ENCODE measurements at regions not wholly inside any gene's neighbourhood (a gene's known extent, or its start where the extent isn't known, plus 50 kb on each side); places are given as distances from the start of the nearest gene placed in this dataset.

DNA sequence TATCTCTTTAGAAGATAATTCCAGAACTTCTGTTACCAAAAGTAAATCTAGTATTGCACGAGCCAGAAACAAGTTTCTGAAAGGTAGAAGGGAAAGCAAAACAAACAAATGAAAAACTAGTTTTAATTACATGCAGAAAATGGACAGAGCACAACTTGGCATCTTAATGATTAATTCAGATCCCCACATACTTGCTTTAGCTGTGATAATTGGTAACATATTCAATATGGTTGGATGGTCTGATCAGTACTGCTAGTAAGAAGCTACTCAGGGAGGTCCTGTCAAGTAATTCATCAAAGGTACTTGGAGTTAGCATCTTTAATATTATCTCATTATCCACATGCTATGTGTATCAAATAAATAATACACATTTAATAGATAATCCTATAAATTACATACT lies 204.3 kb downstream of the TRAM1L1 start:
- Histone ChIP-seq H3K27me3 (ENCODE audit: control insufficient read depth, insufficient read depth, low read length) (no peaks in the 10 kb centered on the region), H3K4me1 (ENCODE audit: control insufficient read depth, extremely low read depth, insufficient read depth, low read length) (no peaks in the 10 kb centered on the region), H3K9me3 (ENCODE audit: control insufficient read depth, insufficient read depth, low read depth, low read length) (no peaks in the 10 kb centered on the region), H4K20me1 (ENCODE audit: control insufficient read depth, extremely low read depth, insufficient read depth, low read length) (no peaks in the 10 kb centered on the region), H3K9ac (ENCODE audit: insufficient read depth, low read length) (no peak overlapping the region), H3K4me3 (replicated peaks in 1 of 4; ENCODE audit: control extremely low read depth in 1 of 4, insufficient read depth in 1 of 4, low read depth in 3 of 4, low read length in 4 of 4) (no peak overlapping the region), H3K27ac (ENCODE audit: insufficient read depth, low read length) (no peak overlapping the region), H2AFZ (ENCODE audit: low read length) (no peak overlapping the region), H3K4me2 (ENCODE audit: extremely low read depth, insufficient read depth, low read length) (no peak overlapping the region), H3K79me2 (ENCODE audit: control insufficient read depth, insufficient read depth, low read length) (no peaks in the 10 kb centered on the region), H3K36me3 (ENCODE audit: control insufficient read depth, insufficient read depth, low read length) (no peaks in the 10 kb centered on the region)
- TF ChIP-seq EZH2 (IDR thresholded peaks at IDR 0.05; ENCODE audit: low read length, missing control alignments): no peak
- no peak for DNase-seq (ENCODE audit: low read depth in 2 of 2)

GRCh38 chr4:116880625-116881024 lies 204.8 kb downstream of the TRAM1L1 start:
- Histone ChIP-seq H3K4me2 (ENCODE audit: extremely low read depth, insufficient read depth, low read length) (no peak overlapping the region), H3K27ac (ENCODE audit: insufficient read depth, low read length) (no peak overlapping the region), H3K79me2 (ENCODE audit: control insufficient read depth, insufficient read depth, low read length) (no peaks in the 10 kb centered on the region), H3K9me3 (ENCODE audit: control insufficient read depth, insufficient read depth, low read depth, low read length) (no peaks in the 10 kb centered on the region), H3K4me1 (ENCODE audit: control insufficient read depth, extremely low read depth, insufficient read depth, low read length) (no peaks in the 10 kb centered on the region), H4K20me1 (ENCODE audit: control insufficient read depth, extremely low read depth, insufficient read depth, low read length) (no peaks in the 10 kb centered on the region), H3K9ac (ENCODE audit: insufficient read depth, low read length) (no peak overlapping the region), H3K36me3 (ENCODE audit: control insufficient read depth, insufficient read depth, low read length) (no peaks in the 10 kb centered on the region), H2AFZ (ENCODE audit: low read length) (no peak overlapping the region), H3K27me3 (ENCODE audit: control insufficient read depth, insufficient read depth, low read length) (no peaks in the 10 kb centered on the region), H3K4me3 (replicated peaks in 1 of 4; ENCODE audit: control extremely low read depth in 1 of 4, insufficient read depth in 1 of 4, low read depth in 3 of 4, low read length in 4 of 4) (no peak overlapping the region)
- DNase-seq (ENCODE audit: low read depth in 2 of 2): no peak
- TF ChIP-seq, protein P1, sequence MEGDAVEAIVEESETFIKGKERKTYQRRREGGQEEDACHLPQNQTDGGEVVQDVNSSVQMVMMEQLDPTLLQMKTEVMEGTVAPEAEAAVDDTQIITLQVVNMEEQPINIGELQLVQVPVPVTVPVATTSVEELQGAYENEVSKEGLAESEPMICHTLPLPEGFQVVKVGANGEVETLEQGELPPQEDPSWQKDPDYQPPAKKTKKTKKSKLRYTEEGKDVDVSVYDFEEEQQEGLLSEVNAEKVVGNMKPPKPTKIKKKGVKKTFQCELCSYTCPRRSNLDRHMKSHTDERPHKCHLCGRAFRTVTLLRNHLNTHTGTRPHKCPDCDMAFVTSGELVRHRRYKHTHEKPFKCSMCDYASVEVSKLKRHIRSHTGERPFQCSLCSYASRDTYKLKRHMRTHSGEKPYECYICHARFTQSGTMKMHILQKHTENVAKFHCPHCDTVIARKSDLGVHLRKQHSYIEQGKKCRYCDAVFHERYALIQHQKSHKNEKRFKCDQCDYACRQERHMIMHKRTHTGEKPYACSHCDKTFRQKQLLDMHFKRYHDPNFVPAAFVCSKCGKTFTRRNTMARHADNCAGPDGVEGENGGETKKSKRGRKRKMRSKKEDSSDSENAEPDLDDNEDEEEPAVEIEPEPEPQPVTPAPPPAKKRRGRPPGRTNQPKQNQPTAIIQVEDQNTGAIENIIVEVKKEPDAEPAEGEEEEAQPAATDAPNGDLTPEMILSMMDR (conservative IDR thresholded peaks at IDR 0.05 in 1 of 2, IDR thresholded peaks at IDR 0.05 in 1 of 2; ENCODE audit: low read depth in 1 of 2, low read length in 2 of 2): no peak
- no peak for TF ChIP-seq EZH2 (IDR thresholded peaks at IDR 0.05; ENCODE audit: low read length, missing control alignments)

DNA sequence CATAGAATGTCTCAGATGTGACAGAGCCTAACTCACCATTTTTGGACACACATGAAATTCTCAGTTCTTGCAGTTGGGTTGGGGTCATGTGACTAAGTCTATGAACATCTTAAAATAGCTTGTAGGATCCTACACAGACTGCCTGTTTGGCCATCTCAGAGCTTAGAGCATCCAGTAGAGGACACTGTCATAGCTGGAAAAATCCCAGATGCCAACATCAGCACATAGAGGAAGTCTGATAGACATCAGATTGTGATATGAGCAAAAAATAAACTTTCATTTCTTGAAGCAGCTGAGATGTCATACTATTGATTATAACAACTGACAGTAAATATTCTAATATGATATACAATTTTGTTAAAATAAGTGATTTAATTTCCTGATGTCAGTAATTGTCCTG lies 207.1 kb downstream of the TRAM1L1 start:
- Histone ChIP-seq H3K9me3 (ENCODE audit: control insufficient read depth, insufficient read depth, low read depth, low read length) (no peaks in the 10 kb centered on the region), H3K27me3 (ENCODE audit: control insufficient read depth, insufficient read depth, low read length) (no peaks in the 10 kb centered on the region), H3K79me2 (ENCODE audit: control insufficient read depth, insufficient read depth, low read length) (no peaks in the 10 kb centered on the region), H2AFZ (ENCODE audit: low read length) (no peak overlapping the region), H3K36me3 (ENCODE audit: control insufficient read depth, insufficient read depth, low read length) (no peaks in the 10 kb centered on the region), H3K4me2 (ENCODE audit: extremely low read depth, insufficient read depth, low read length) (no peak overlapping the region), H4K20me1 (ENCODE audit: control insufficient read depth, extremely low read depth, insufficient read depth, low read length) (no peaks in the 10 kb centered on the region), H3K27ac (ENCODE audit: insufficient read depth, low read length) (no peak overlapping the region), H3K9ac (ENCODE audit: insufficient read depth, low read length) (no peak overlapping the region), H3K4me1 (ENCODE audit: control insufficient read depth, extremely low read depth, insufficient read depth, low read length) (no peaks in the 10 kb centered on the region), H3K4me3 (replicated peaks in 1 of 4; ENCODE audit: control extremely low read depth in 1 of 4, insufficient read depth in 1 of 4, low read depth in 3 of 4, low read length in 4 of 4) (no peak overlapping the region)
- no peak for DNase-seq (ENCODE audit: low read depth in 2 of 2)
- no peak for TF ChIP-seq EZH2 (IDR thresholded peaks at IDR 0.05; ENCODE audit: low read length, missing control alignments)
- TF ChIP-seq, protein P1 (conservative IDR thresholded peaks at IDR 0.05 in 1 of 2, IDR thresholded peaks at IDR 0.05 in 1 of 2; ENCODE audit: low read depth in 1 of 2, low read length in 2 of 2): no peak
